Testis (tissue), 2 donors: ENCODE measurements at regions not wholly inside any gene's neighbourhood (a gene's known extent, or its start where the extent isn't known, plus 50 kb on each side); places are given as distances from the start of the nearest gene placed in this dataset.

Experiments
- DNase-seq: peaks from one replicate; pipeline ENCODE4 v3.0.0-alpha.2; 2019
- H3K27ac ChIP-seq, 2 donors: fragments of 200-600 bp; sonication (generic); one replicate each; pipeline ENCODE4 v1.5.1; 2019
- H3K27me3 ChIP-seq: fragments of 200-600 bp; sonication (generic); one replicate; pipeline ENCODE4 v1.5.1; 2019
- H3K36me3 ChIP-seq: fragments of 200-600 bp; sonication (generic); one replicate; pipeline ENCODE4 v1.5.1; 2017; ENCODE audit warnings: low read depth; ENCODE audit errors: missing control alignments
- H3K4me1 ChIP-seq: fragments of 200-600 bp; sonication (generic); one replicate; pipeline ENCODE4 v1.5.1; 2019
- H3K4me3 ChIP-seq, 2 donors: fragments of 200-600 bp; sonication (generic); one replicate each; pipeline ENCODE4 v1.5.1; 2017 to 2019
- H3K9me3 ChIP-seq: fragments of 200-600 bp; sonication (generic); one replicate; pipeline ENCODE4 v1.5.1; 2017
- POLR2A ChIP-seq: fragments of 450-650 bp; IDR thresholded peaks from one replicate; pipeline ENCODE4 v1.6.1; 2017; ENCODE audit warnings: antibody characterized with exemption, mild to moderate bottlenecking, moderate library complexity
- WGBS, 2 donors: methylation state at CpG; one replicate each; pipeline ENCODE4 v1.1.5; 2018; 5-methylcytosine and 5-hydroxymethylcytosine counted together
- intact Hi-C: fragments of 100-400 bp; cut with DNase I; formaldehyde crosslinking; loops from one replicate; pipeline ENCODE4 v1.15.1; 2023; ENCODE audit warnings: low total_unique reads
- TF ChIP-seq, protein P1 (sequence below), 3 experiments: fragments of 450-650 bp in 2 of 3; fragments of 200-600 bp in 1 of 3; sonication (generic) in 1 of 3; IDR thresholded peaks; one replicate each; pipeline ENCODE4 v1.5.1; 2016 to 2019; ENCODE audit warnings: antibody characterized with exemption in 3 of 3, mild to moderate bottlenecking in 2 of 3, moderate library complexity in 1 of 3

DNA sequence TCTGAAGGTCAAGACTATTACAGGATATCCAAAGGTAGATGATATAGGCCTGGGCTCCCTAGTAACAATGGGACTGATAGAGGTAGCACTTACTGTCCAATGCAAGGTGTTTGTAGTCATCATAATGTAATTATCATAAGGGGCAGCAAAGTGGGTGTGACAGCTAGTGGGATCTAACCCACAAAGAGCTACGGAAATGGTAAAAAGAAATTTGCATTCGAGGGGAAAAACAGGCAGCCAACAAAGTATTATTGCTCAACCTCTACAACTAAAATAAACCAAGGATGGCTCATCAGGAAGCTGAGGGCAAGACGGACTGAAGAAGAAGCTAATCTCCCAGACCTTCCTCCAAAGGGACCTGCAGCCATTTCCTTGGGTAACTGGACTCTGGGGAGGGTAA is 211.0 kb downstream of the WDR11 start:
- no peaks in the 10 kb centered on the region for H3K27me3 ChIP-seq
- no peaks in the 10 kb centered on the region for H3K4me1 ChIP-seq
- H3K36me3 ChIP-seq = no peaks in the 10 kb centered on the region
- H3K27ac ChIP-seq = no peak overlapping the region
- no peaks in the 10 kb centered on the region for H3K9me3 ChIP-seq
- H3K4me3 ChIP-seq = no peak overlapping the region
- intact Hi-C loops = no loop called here
- DNase-seq = no peak
- TF ChIP-seq, protein P1, sequence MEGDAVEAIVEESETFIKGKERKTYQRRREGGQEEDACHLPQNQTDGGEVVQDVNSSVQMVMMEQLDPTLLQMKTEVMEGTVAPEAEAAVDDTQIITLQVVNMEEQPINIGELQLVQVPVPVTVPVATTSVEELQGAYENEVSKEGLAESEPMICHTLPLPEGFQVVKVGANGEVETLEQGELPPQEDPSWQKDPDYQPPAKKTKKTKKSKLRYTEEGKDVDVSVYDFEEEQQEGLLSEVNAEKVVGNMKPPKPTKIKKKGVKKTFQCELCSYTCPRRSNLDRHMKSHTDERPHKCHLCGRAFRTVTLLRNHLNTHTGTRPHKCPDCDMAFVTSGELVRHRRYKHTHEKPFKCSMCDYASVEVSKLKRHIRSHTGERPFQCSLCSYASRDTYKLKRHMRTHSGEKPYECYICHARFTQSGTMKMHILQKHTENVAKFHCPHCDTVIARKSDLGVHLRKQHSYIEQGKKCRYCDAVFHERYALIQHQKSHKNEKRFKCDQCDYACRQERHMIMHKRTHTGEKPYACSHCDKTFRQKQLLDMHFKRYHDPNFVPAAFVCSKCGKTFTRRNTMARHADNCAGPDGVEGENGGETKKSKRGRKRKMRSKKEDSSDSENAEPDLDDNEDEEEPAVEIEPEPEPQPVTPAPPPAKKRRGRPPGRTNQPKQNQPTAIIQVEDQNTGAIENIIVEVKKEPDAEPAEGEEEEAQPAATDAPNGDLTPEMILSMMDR (IDR thresholded peaks at IDR 0.05) = no peak
- TF ChIP-seq POLR2A = no peak
- WGBS, 2 donors = 85 to 87% methylated on average over 3 of the region's 3 CpGs

DNA sequence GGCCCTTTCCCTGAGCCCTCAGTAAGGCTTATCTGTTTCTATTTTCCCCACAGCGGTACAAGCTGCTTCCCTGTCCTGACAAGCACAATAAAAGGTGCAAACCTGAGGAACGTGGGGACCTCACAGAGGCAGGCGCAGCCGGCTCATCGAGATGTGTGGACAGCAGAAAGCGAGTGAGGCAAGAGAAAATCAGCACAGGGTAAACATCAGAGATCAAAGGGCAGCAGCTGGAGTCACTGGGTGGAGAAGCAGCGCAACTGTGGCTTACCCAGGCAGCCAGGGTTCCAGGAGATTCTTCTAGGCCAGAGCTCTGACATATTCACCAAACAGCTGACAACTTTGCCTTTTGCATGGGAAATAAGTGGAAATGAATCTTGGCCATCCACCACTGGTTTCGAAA is 212.6 kb downstream of the WDR11 start:
- WGBS, 2 donors = 60 to 71% methylated on average over 8 of the region's 8 CpGs
- Histone ChIP-seq H3K4me3 (no peak overlapping the region), H3K4me1 (no peaks in the 10 kb centered on the region), H3K27me3 (no peaks in the 10 kb centered on the region), H3K9me3 (no peaks in the 10 kb centered on the region), H3K36me3 (no peaks in the 10 kb centered on the region), H3K27ac (no peak overlapping the region)
- intact Hi-C loops = no loop called here
- DNase-seq = no peak
- TF ChIP-seq, protein P1 (IDR thresholded peaks at IDR 0.05) = no peak

DNA sequence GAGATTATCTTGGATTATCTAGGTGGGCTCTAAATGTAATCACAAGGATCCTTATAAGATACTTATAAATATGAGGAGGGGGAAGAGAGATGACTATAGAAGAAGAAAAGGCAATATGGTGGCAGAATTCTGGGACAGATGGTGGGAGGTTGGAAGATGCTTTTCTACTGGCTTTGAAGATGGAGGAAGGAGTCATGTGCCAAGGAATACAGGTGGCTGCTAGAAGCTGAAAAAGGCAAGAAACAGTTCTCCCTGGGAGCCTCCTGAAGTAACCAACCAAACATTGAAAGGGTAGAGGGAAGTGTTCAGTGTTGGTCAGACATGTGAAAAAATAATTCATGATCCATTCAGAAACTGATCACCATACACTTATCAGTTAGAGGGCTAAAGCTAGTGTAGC is 213.3 kb downstream of the WDR11 start:
- no peaks in the 10 kb centered on the region for H3K36me3 ChIP-seq
- no peak for DNase-seq
- no peaks in the 10 kb centered on the region for H3K27me3 ChIP-seq
- no peak overlapping the region for H3K4me3 ChIP-seq
- no peak overlapping the region for H3K27ac ChIP-seq
- intact Hi-C loops = no loop called here
- no peaks in the 10 kb centered on the region for H3K9me3 ChIP-seq
- H3K4me1 ChIP-seq = no peaks in the 10 kb centered on the region
- TF ChIP-seq, protein P1 (IDR thresholded peaks at IDR 0.05) = no peak
- TF ChIP-seq POLR2A = no peak

DNA sequence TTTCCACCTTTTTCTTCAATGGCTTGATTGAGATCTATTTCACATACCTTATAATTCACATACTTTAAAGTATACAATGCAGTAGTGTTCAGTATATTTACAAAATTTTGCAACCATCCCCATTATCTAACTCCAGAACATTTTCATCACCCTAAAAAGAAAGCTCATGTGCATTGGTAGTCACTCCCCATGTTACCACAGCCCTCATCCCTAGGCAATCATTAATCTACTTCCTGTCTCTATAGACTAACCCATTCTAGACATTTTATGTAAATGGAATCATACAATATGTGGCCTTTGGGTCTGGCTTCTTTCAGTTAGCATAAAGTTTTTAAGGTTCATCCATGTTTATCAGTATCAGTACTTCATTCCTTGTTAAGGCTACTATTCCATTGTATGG is 214.2 kb downstream of the WDR11 start:
- intact Hi-C loops = no loop called here
- H3K36me3 ChIP-seq = no peaks in the 10 kb centered on the region
- H3K27me3 ChIP-seq = no peaks in the 10 kb centered on the region
- no peak overlapping the region for H3K27ac ChIP-seq
- no peak overlapping the region for H3K4me3 ChIP-seq
- H3K4me1 ChIP-seq = no peaks in the 10 kb centered on the region
- DNase-seq = no peak
- TF ChIP-seq, protein P1 (IDR thresholded peaks at IDR 0.05) = no peak
- no peak for TF ChIP-seq POLR2A
- no peaks in the 10 kb centered on the region for H3K9me3 ChIP-seq

DNA sequence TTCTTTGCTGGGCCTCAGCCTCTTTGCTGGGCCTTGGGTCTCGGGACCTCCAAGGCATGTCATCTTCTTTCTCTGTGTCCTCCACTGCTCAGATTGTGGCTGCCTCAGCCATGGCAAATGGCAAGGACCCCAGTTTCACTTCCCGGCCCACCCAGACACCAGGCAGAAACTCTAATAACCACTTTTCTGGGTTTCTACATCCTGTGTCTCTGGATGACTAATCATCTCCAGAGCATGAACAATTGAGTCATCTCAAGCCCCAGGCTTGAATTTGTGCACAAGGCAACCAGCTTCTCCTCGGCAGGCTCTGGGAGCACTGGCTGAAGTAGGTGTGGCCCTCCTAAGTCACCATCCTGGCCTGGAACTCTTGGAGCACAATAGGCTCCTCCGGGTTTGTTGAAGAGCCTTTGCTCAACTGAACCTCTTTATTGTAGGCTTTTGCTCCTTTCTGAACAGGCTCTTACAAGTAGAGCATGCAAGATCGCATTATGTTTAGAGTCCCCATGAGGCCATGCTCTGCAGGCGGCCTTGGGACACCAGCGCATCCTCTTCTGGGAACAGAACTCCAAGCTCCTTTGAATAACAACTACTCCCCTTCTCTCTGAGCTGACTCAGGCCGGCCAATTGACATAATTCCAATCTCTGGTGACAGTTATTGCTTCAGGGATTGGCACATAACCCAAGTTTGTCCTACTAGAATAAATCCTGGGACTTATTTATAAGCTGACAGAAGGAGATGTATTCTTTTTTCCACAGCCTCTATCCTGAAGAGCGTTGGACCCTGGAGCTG is 218.1 kb downstream of the WDR11 start:
- intact Hi-C loops = no loop called here
- H3K27me3 ChIP-seq = no peaks in the 10 kb centered on the region
- WGBS, 2 donors = 91 to 93% methylated on average over 9 of the region's 9 CpGs
- DNase-seq = no peak
- H3K9me3 ChIP-seq = no peaks in the 10 kb centered on the region
- TF ChIP-seq, protein P1 (IDR thresholded peaks at IDR 0.05) = no peak
- TF ChIP-seq POLR2A = no peak
- no peak overlapping the region for H3K27ac ChIP-seq
- no peaks in the 10 kb centered on the region for H3K36me3 ChIP-seq
- no peak overlapping the region for H3K4me3 ChIP-seq
- H3K4me1 ChIP-seq = no peaks in the 10 kb centered on the region
